Stimulated activated CD8-positive, alpha-beta memory T cell treated with anti-CD3 and anti-CD28 coated beads, Interleukin-7, amount 100 ng/mL, for 24 hours (primary cell): ENCODE measurements at regions not wholly inside any gene's neighbourhood (a gene's known extent, or its start where the extent isn't known, plus 50 kb on each side); places are given as distances from the start of the nearest gene placed in this dataset.

ENCODE experiments used
- DNase-seq: peaks from one replicate; pipeline ENCODE4 v3.0.0-alpha.2; 2020; ENCODE audit warnings: low read depth

DNA sequence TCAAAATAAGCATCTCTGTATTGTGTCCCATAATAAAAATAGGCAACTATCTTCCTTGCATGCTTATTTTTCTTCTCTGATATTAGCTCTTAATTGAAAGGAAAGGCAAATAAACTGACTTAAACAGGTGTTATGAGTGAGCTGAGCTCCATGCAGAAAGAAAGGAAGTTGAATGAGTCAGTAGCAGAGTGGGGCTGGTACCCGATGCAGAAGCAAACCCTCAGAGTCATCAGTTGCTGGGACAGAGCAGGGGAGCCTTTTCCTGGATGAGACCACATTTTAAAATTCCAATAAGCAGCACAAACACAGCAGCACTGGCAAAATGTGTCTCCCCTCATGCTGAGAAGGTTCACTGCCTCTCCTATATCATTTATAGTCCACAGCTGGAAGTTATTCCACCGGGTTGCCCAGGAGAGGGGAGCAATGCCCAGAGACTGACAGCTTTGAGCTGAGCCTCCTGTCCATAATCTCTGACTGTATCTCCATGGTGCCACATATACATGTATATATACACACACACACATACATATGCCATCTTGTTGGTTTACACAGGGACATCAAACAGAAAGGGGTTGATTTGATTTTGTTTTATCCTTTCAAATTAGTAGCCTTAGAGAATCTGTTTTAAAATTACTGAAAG is 274.3 kb upstream of the PPARGC1A start:
- DNase-seq, result no peak

DNA sequence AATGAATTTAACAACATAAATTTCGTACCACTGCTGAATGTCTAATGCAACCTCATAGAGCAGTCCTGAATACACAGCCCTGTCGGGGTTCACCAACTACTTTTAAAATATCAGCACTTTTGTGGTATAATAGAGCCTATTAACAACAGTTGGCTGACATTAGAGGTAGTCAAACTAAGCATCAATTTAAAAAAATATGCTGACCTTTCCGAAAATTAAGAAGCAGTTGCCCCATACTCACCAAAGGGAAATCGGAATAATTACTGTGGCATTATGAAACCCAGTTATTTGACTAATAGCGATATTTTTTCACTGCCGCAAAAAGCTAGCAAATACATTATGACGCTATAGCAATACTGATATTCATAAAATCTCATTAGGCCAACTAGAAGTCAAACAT is 273.5 kb upstream of the PPARGC1A start:
- DNase-seq, result no peak

DNA sequence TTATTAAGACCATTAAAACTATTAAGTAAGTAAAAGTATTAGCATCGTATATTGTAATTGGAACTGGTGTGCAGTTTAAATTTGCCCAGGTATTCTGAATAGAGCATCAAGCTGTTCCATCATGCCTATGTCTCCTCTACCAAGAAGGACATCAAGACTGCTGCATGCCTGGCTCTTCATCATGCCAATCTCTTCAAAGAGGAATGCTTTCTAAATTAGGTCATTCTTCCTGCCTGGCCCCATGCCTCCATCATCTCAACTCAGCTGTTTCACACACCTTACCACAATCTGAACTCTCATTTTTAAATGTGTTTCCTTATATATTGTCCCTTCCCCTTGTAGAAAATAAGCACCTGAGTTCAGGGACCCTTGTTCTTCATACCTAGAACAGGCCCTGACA is 270.5 kb upstream of the PPARGC1A start:
- DNase-seq, result no peak

DNA sequence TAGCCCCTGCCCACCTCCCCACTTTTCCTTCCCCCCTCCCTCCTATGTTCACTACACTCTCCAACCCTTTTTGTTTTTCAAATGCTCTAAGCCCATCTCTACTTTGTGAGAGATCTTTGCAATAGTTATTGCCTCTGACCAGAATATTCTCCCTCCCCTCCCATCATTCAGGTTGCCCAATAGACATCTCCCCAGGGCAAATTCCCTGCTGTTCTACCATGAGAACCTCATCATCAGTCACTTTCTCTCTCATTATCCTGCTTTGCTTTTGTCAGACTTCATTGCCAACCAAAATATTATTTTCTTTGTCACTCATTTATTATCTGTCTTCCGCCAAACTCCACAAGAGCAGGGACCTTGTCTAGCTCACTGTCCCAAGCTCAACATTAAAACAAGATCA is 268.2 kb upstream of the PPARGC1A start:
- no peak for DNase-seq

DNA sequence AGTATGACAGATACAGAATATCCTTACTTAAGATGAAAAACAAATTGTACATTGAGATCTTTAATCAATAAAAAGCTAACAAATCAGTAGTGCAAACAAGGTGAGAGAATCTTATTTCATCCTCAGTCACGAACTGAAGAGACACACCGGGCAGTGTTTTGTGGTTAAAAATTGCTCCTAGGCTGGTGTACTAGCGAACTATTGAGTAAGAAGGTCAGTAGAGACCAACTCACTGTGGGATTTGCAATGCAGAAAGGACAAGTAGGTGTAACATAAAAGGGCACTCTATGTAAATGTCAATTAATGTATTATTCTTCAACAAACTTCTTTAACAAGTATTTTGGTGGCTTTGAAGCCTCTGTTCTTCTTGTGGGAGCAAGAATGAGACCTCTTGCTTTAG is 260.2 kb upstream of the PPARGC1A start:
- DNase-seq, result no peak

DNA sequence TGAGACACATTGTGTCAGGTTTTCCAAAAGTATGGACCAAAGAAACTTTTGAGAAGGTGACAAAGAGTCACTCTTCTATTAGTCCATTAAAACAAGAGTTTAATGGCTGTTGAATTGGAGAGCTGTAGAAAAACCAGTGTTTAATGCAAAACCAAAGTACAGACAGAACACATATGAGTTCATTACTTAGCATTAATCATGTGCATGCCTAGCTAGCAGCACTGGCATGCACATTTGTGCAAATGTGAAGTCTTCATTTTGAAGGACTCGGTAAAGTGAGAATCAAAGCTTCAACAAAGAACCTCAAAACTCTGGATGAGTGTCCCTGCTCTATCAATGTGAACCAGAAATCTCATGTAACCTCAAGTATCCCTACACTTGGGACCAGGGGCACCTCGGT is 256.3 kb upstream of the PPARGC1A start:
- DNase-seq, result no peak

DNA sequence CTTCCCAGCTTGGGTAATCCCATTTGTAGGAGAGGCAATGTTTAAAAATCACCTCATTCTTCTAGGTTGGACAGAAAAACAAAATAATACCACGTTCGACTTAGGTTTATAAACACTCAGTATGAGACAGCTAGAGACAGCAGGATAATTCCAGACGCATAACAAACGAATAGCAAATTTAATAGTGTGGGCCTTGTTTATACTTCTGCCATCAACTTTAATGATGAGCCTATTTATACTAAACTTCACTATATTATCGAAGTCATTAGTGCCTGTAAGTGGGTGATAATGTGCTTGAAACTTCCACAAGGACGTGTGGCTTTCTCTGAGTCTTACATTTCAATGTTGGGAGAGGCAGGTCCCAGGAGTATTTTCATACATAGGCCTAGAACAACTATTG is 255.7 kb upstream of the PPARGC1A start:
- no peak for DNase-seq

DNA sequence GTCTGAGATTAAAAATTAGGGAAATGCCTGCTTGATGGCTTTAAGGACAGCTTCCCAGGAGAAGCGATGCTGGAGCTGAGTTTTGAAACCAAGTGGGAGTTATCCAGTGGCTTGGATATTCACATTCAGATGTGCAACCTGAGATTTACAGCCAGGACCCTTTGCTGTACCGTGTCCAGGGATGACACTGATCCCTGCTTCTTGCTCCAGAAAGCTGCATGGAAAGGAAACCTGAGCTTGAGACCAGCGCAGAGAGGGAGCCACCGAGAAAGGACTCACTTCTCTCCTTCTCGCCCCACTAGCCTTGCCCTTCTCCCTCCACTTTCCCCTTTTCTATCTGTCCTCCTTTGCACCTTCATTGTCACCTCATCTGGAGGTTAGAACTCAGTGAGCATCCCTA is 254.5 kb upstream of the PPARGC1A start:
- DNase-seq, result no peak

DNA sequence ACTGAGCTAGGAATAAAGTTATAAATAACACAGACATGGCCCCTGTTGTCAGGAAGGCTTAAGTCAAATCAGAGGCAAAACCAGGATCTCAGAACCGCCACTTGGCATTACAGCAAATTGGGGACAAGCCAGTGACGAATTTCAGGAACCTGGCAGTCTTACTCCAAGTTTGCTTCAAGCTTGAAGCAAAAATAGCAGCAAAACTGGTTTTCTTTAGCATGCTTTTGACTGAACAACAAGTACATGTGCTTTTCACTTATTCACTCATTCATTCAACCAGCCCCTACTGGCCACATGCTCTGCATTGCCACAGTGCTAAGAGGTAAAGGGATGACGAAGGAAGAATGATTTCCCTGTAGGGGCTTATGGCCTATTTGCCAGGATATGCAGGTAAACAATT is 253.9 kb upstream of the PPARGC1A start:
- no peak for DNase-seq

DNA sequence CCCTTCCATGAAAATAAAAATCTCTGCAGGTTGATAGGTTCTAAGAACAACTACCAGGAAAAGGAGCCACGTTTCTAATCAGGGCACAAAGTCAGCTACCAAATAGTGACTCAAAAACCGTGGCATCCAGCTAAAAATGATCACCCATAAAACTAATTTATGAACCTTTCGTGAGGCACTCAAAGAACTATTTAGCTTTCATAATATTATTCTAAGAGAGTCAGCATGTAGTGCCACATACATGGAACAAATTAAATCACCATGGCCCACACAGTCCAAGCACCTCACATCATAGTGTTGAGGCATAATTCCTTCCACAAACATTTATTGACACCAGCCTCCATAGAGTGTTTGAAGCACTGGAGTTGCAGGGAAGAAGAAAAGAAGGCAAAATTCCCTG is 252.0 kb upstream of the PPARGC1A start:
- DNase-seq, result no peak

DNA sequence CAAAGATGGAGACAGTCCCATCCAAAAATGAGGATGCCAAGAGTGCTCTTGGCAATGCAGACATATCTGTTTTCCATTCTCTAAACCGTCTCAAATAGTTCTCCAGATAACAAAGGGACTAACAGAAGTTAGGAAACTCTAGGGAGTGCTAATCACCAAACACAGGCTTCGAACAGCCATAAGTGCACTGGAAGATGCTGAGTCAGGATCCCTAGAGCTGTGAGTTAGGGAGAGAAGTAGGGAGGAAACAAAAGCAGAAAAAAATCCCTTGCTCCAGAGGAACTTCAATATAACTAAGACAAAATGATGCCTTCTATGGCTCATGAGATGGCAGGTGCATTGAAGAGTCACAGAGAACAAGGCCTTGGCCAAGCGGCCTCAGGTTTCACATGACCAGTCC is 251.0 kb upstream of the PPARGC1A start:
- DNase-seq, result no peak

DNA sequence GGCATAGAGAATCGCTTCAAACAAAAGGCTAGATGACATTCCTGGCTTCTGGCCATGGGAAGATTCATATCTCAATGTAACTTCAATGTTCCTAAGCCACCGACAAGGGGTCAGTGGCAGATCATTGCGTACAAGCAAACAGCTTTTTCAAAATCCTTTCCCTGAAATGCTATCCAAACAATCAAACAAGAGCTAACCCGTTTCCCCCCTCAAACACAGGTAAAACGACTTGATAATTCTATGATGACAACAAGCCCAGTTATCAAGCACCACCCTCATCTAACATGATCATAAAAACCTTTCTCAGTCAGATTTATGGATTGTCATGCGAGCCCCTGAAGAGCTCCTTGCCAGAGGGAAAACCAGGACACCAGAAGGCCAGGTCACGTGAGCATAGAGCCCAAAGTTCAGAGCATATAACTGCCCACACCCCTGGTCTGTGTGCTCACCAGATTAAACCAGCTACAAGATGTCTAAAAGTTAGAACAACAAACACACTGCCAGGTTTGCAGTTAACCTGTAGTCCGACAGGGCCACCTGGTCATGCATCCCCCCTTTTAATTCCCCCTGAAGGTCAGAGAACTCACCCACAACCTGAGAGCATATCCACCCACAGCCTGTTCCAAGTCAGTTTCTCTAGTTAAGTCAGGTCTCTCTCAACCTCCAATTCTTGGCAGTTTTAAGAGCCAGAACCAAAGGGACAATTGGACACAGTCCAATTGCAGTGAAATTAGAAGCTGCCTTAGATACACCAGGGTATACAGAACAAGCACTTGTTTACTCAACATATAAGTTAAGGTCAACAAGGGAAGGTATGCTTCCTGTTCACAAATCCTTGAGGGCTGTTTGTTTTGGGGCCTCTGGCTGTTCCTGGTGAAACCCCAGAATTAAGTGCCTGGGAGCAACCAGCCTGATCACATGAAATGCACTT is 248.1 kb upstream of the PPARGC1A start:
- no peak for DNase-seq

DNA sequence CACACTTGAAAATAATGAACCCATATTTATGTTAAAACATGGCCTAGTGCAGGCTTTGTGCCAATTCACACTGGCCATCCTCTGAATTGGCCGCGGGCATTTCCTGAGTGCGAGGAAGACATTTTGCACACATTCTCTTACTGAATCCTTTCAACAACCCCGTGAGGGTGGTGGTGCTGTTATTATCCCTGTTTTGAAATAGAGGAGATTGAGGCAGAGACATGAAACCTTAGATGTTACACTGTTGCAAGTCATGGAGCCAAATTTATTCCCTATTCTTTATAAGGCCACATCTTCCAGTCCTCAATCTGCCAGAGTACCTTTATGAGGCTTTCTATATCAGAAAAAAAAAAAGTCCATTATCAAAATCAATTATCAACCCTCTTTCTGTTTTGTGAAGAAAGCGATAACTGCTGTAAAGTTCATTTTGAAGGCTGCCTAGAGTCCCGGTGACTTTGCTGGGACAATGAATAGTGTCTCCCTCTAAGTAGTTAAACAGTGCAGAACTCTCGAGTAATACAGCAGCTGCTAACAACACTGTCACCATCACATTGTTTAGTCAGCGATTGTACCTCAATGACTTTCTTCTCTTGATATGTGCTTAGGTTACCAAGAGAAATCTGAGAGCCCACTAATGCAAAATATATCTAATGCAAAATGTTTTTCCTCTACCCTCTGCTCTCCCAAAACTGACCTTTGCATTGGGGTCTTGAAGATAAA is 242.3 kb upstream of the PPARGC1A start:
- DNase-seq, result no peak

DNA sequence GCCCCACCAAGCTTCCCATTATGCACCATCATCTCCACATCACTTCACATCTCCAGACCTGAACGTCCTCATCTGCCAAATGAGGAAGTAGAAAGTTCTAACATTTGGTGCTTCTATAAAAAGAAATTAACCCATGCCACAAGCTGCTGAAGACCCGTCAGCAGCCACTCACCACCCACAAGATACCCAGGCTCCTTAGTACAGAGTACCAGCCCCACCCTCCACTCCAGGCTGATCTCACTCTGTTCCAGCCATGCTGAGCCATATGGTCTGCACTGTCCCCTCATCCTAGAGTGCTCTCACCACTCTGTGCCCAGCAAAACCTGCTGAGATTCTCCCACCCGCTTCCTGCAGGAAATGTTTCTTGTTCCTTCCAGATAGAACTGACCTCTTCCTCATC is 240.8 kb upstream of the PPARGC1A start:
- no peak for DNase-seq

DNA sequence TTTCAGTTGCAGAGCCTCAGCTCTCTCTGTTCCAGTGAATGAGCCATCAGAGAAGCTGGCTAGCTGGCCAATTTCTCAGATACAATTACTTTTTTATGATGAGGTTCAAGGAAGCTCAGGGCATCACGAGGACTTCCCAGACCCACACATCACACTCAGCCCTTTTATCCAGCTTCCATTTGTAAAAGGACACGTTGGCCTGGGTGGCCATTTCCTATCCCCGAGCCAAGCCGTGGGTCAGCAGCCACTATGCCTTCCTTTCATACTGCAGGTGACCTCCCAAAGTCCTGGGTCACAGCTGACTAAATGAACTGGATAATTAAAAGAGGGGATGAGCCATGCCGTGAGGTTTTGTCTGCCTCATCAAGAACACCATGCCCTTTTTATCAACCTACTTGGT is 236.9 kb upstream of the PPARGC1A start:
- DNase-seq, result no peak

DNA sequence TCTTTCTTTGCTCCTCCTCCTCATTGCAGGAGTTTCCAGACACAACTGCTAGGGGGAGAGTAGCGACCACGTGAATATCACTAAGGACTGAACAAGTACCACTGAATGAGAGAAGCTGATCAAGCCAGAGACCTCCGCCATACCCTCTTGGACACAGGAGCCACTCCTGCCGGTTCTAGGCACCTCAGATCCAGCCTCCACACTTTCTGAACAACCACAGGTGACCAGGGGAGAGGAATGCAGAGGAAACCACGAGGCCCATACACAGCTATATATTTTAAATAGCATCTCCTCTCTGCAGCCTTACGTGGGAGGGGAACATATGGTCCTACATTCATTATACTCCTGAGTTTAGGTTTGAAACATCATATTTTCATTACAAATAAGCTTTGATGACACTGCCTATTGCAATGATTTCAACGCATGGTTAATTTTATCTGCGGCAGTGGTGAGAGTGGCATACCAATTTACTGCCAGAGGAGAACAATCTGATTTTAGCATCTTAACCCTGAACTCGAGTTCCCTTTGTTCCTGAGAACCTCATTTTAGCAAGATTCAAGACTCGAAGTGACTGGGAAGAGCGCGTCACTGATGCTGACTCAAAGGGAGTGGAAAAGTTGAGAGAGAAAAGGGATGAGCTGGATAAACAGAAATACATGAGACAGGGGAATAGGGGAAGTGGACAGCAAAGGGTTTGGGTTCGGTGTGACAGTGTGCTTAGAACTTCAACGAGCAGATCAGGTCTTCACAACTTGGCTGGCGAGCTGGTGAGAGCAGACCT is 231.7 kb upstream of the PPARGC1A start:
- DNase-seq, result no peak

DNA sequence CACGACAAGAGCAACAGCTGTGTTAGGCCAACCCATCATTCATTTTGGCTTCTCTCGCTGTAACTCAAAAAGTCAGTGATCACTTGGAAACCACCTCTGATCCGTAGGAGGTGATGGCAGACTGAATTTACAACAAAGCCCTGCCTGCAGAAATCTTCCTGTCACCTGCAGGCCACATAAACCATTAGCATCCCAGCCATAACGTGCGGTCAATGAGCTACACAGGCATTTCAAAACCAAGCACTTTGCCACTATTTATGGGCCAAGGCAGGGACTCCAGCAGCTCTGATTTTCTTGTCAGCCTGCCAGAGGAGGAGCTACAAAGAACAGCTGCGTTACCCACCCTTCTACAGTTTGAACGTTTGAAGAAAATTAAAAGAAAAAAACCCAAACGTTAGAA is 228.1 kb upstream of the PPARGC1A start:
- DNase-seq, result no peak

DNA sequence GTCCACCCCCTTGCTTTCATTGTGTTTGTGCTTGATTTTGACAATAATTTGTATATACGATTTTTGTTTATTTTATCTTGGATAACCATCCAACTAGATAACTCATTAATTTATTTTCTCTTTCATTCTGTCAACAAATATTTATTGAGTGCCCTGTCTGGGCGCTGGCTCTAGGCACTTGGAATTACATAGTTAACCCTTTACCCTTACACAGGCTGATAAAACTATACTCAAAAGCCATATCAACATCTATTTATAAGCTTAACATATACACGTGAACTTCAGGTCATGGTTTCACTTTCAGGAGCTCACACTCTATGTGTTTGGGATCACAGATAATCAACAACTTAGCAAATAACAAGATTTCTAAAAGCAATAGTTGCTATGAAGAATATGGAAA is 226.3 kb upstream of the PPARGC1A start:
- no peak for DNase-seq

DNA sequence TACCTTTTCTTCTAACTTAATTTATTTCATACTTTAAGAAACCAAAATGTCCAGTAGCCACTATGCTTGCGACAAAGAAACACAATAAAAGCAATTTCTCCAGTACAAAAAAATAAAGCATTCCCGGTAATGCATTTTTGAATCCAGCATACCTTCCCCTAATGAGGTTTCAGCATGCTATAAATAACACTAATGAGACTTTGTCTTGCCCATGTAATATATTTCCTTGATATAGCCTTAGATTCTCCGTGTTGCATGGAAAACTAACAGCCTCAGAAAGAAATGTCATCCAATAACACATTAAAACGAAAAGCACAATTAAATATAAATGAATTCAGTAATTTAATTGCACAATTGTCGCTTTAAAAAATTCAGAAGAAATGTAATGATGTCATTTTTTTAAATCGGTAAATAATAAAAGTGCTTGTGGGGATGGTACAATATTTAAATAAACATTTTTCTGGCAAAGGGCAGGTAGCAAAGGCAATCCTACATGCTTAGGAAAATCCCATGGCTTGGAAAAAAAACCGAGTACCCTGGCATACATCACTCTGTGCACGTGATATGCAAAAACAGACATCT is 225.2 kb upstream of the PPARGC1A start:
- no peak for DNase-seq

DNA sequence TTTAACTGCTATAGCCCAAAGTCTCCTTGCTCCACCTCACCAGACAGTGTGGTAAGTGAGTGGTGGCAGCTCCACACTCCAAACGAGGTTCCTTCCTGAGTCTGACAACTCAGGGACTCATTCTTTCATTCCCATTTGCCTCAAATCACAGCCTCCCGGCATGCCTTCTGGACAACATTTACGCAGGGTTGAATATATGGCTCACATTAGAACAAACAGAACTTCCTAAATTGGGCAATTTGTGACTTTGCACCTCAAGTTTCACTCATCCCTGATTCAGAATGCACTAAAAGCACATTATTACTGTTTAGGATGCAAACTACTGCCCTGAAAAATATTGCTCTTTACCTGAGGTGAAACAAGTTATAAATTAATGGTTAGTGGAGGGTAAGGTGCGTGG is 224.6 kb upstream of the PPARGC1A start:
- DNase-seq, result no peak

DNA sequence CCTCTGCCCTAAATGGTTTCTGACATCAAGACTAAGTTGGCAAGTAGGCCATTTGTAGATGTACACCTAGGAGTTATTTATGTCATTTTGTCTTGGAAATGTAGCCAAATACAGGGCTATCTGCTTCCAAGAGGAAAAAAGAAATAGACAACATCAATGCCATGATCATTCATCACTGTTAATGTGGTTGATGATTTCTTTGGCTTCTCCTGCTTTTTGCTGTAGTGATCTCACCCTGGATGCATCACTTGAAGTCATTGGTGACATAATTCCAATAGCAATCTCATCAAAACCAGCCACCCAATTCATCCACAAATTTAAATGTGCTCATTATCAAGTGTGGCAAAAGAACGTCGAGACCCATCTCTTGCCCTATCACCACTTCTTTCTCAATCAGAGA is 222.6 kb upstream of the PPARGC1A start:
- DNase-seq, result no peak

DNA sequence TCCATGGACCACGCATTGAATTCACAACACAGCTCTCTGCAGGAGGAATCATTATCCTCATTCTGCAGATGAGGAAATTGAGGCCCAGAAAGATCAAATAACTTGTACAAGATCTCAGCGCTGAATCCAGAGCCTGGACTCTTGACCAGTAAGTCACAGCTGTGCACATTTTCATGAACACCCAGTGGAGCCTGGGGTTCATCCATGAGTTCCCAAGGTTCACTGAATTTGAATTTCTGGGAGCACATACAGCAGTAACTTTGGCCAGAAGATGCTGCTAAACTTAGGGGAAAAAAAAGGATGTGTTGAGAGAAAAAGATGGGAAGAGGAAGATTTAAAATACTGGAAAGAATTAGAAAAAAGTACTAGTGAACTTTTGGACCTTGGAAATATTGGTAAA is 218.7 kb upstream of the PPARGC1A start:
- no peak for DNase-seq
